ENCODE measurements at regions not wholly inside any gene's neighbourhood (a gene's known extent, or its start where the extent isn't known, plus 50 kb on each side); places are given as distances from the start of the nearest gene placed in this dataset.
"Not testable (repeated sequence)": the region's sequence is repeated elsewhere in the genome, so short reads cannot be mapped to it uniquely, and the experiment has no call there.

DNA sequence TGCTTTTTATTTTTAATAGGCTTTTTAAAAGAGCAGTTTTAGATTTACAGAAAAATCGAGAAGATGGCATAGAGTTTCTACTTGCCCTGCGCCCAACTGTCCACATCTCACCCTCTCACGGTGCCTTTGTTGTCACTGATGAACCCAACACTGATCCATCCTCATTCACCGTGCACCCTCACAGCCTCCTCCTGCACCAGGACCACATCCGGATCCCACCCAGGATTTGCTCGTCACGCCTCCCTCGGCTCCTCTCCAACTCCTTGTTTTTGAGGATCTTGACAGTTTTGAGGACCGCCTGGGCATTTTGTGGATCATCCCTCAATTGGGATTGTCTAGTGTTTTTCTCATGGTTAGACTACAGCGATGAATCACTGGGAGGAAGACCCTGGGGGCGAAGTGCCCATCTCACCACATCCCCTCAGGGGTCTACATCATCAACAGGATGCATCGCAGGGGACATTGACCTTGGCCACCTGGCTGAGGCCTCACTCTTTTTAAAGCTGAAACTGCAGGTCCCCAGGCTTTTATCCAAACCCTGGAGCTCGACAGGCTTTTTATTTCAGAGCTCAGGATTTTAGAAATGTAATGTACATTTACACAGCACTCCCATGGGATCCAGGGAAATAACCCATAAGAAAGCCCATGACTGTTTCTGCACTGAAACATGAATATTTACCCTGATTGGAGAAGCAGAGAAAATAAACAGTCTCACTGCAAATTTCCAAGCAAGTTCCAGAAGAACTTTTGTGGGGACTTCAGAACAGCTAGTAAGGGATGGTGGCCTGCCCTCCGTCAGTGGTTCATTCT, 71.8 kb upstream of the ZNF469 start:
- Mint-ChIP-seq H3K27ac (ENCODE audit: unreplicated experiment) (peak overlapping the region; percentile 78), H3K36me3 (ENCODE audit: low read depth) (no peaks in the 10 kb centered on the region), H3K27me3 (ENCODE audit: low read depth) (no peaks in the 10 kb centered on the region), H3K9me3 (ENCODE audit: low read depth) (peaks cover 18% of the 10 kb centered on the region), H3K4me1 (ENCODE audit: low read depth) (peaks cover 55% of the 10 kb centered on the region), H3K4me3 (ENCODE audit: unreplicated experiment) (no peak overlapping the region)
- DNase-seq (ENCODE audit: low spot score) = peak; percentile 48
- TF ChIP-seq, protein P1, sequence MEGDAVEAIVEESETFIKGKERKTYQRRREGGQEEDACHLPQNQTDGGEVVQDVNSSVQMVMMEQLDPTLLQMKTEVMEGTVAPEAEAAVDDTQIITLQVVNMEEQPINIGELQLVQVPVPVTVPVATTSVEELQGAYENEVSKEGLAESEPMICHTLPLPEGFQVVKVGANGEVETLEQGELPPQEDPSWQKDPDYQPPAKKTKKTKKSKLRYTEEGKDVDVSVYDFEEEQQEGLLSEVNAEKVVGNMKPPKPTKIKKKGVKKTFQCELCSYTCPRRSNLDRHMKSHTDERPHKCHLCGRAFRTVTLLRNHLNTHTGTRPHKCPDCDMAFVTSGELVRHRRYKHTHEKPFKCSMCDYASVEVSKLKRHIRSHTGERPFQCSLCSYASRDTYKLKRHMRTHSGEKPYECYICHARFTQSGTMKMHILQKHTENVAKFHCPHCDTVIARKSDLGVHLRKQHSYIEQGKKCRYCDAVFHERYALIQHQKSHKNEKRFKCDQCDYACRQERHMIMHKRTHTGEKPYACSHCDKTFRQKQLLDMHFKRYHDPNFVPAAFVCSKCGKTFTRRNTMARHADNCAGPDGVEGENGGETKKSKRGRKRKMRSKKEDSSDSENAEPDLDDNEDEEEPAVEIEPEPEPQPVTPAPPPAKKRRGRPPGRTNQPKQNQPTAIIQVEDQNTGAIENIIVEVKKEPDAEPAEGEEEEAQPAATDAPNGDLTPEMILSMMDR (IDR thresholded peaks at IDR 0.05) = no peak

DNA sequence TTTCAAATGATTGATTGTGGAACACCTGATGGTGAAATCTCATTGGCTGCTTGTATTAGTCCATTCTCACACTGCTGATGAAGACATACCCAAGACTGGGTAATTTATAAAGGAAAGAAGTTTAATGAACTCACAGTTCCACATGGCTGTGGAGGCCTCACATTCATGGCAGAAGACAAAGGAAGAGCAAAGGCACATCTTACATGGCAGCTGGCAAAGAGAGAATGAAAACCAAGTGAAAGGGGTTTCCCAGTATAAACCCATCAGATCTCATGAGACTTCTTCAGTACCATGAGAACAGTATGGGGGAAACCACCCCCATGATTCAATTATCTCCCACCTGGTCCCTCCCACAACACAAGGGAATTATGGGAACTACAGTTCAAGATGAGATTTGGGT, 70.9 kb upstream of the ZNF469 start:
- not testable (repeated sequence) for H3K4me3 Mint-ChIP-seq (ENCODE audit: unreplicated experiment); H3K36me3 Mint-ChIP-seq (ENCODE audit: low read depth); H3K27me3 Mint-ChIP-seq (ENCODE audit: low read depth); DNase-seq (ENCODE audit: low spot score)
- H3K9me3 Mint-ChIP-seq (ENCODE audit: low read depth) = peaks cover 18% of the 10 kb centered on the region
- H3K4me1 Mint-ChIP-seq (ENCODE audit: low read depth) = peaks cover 49% of the 10 kb centered on the region
- peak overlapping the region; percentile 43 for H3K27ac Mint-ChIP-seq (ENCODE audit: unreplicated experiment)

DNA sequence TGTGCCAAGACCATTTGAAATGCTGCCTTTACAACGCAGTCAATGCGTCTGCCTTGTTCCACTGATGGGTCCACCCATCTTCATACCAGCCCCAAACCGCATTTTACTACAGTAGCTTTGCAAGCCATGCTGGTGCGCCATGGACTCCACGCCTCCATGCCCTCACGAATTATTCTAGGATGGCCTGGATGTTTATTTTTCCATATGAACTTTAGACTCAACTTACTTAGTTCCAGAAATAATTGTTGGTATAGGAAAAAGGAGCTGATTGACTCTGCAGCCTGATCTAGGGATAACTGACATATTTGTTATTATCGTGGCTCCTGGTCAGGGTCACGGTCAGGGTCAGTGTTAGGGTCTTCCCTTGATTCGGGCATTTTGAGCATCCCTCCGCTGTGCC, 70.0 kb upstream of the ZNF469 start:
- no peak overlapping the region for H3K4me3 Mint-ChIP-seq (ENCODE audit: unreplicated experiment)
- H3K27ac Mint-ChIP-seq (ENCODE audit: unreplicated experiment) = no peak overlapping the region
- peaks cover 45% of the 10 kb centered on the region for H3K4me1 Mint-ChIP-seq (ENCODE audit: low read depth)
- no peaks in the 10 kb centered on the region for H3K27me3 Mint-ChIP-seq (ENCODE audit: low read depth)
- peaks cover 14% of the 10 kb centered on the region for H3K9me3 Mint-ChIP-seq (ENCODE audit: low read depth)
- TF ChIP-seq, protein P1 (IDR thresholded peaks at IDR 0.05) = no peak
- no peaks in the 10 kb centered on the region for H3K36me3 Mint-ChIP-seq (ENCODE audit: low read depth)
- DNase-seq (ENCODE audit: low spot score) = no peak

DNA sequence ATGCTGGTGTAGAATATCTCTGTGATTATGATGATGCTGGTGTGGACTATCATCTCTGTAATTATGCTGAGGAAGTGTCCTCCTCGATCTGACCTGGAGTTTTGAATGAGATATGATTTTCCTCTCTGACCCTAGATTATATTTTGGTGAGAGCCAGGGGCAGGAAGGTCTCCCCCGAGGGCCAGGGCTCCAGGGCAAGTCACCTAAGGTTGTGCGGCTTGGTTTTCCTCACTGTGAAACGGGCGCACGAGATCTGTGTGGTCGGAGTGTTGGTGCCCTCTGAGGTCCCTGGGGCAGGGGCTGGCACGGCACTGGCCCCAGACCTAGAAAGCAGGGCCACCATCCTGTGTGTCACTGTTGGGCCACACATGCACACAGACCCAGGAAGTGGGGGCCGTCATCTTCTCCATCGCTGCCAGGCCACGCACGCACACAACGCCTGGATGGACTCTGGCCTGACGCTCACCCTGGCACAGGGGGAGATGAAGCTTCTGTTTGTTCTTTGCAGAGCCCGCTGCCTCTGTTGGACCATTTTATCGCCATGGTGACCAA, 67.7 kb upstream of the ZNF469 start:
- Mint-ChIP-seq H3K4me3 (ENCODE audit: unreplicated experiment) (no peak overlapping the region), H3K27ac (ENCODE audit: unreplicated experiment) (no peak overlapping the region), H3K27me3 (ENCODE audit: low read depth) (no peaks in the 10 kb centered on the region), H3K4me1 (ENCODE audit: low read depth) (peaks cover 35% of the 10 kb centered on the region), H3K36me3 (ENCODE audit: low read depth) (no peaks in the 10 kb centered on the region), H3K9me3 (ENCODE audit: low read depth) (peaks cover 9% of the 10 kb centered on the region)
- TF ChIP-seq, protein P1 (IDR thresholded peaks at IDR 0.05) = no peak
- peak; percentile 50 for DNase-seq (ENCODE audit: low spot score)

DNA sequence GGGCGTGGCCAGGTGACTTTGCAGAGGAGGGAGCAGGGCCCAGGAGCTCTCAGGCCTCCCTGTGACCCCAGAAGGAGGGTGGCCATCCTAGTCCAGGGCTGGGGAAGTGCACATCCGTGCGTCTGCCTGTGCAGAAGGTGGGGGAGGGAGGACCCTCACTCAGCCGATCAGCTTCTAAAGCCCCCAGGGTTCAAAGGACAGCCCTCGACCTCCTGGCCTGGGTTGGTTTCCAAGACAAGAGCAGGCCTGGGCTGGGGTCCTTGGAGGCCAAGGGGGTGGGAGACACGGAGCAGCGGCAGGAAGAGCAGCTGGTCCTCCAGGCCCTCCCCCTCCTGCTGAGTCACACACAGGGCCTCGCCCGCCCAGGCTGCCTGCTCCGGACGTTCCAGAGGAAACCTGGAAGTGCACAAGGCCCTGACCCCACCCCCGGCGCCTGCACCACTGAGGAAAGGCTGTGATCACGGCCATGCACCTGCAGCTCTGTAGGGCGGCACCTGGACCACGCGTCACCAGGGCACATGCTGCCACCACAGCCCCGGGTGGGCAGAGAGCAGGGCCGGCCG, 67.1 kb upstream of the ZNF469 start:
- H3K9me3 Mint-ChIP-seq (ENCODE audit: low read depth) = peaks cover 9% of the 10 kb centered on the region
- no peaks in the 10 kb centered on the region for H3K27me3 Mint-ChIP-seq (ENCODE audit: low read depth)
- H3K27ac Mint-ChIP-seq (ENCODE audit: unreplicated experiment) = peak overlapping the region; percentile 2
- TF ChIP-seq, protein P1 (IDR thresholded peaks at IDR 0.05) = no peak
- no peak for DNase-seq (ENCODE audit: low spot score)
- H3K4me3 Mint-ChIP-seq (ENCODE audit: unreplicated experiment) = no peak overlapping the region
- H3K36me3 Mint-ChIP-seq (ENCODE audit: low read depth) = peaks cover under 1% of the 10 kb centered on the region
- H3K4me1 Mint-ChIP-seq (ENCODE audit: low read depth) = peaks cover 34% of the 10 kb centered on the region

Measured in chondrocyte (in vitro differentiated cells).